ENCODE measurements at regions not wholly inside any gene's neighbourhood (a gene's known extent, or its start where the extent isn't known, plus 50 kb on each side); places are given as distances from the start of the nearest gene placed in this dataset.

GRCh38 chr20:12737497-12737896 is 271.3 kb upstream of the SPTLC3 start:
- Histone ChIP-seq H3K27me3 (ENCODE audit: insufficient read depth, low read length) (no peaks in the 10 kb centered on the region), H3K4ac (ENCODE audit: low read depth, low read length) (no peak overlapping the region), H2AK5ac (ENCODE audit: insufficient read length, low read length) (no peak overlapping the region), H3K79me2 (ENCODE audit: insufficient read depth, low read length) (no peaks in the 10 kb centered on the region), H2BK15ac (ENCODE audit: low read depth, low read length) (no peak overlapping the region), H3K79me1 (ENCODE audit: insufficient read depth, low read depth, low read length, poor library complexity, severe bottlenecking) (no peaks in the 10 kb centered on the region), H3K23ac (ENCODE audit: insufficient read length, low read depth, low read length) (no peak overlapping the region), H2BK5ac (ENCODE audit: insufficient read length, low read length) (no peak overlapping the region), H3K9ac (ENCODE audit: extremely low read depth, insufficient read length, low read length) (no peak overlapping the region), H3K27ac (ENCODE audit: insufficient read length, low read depth, low read length) (no peak overlapping the region), H2BK120ac (ENCODE audit: low read depth, low read length, poor library complexity, severe bottlenecking) (no peak overlapping the region), H4K5ac (ENCODE audit: insufficient read length, low read depth, low read length) (no peak overlapping the region), H2BK20ac (ENCODE audit: low read depth, low read length, poor library complexity, severe bottlenecking) (no peak overlapping the region), H3K18ac (ENCODE audit: insufficient read length, low read depth, low read length) (no peak overlapping the region), H2AFZ (ENCODE audit: low read length) (no peak overlapping the region), H3K56ac (ENCODE audit: insufficient read length, low read depth, low read length) (no peak overlapping the region), H3K9me3 (ENCODE audit: control insufficient read depth, low read depth, low read length) (no peaks in the 10 kb centered on the region), H4K20me1 (ENCODE audit: control insufficient read depth, insufficient read depth, insufficient read length) (no peaks in the 10 kb centered on the region), H2BK12ac (ENCODE audit: insufficient read length, low read depth, low read length) (no peak overlapping the region), H3T11ph (ENCODE audit: low read length) (no peak overlapping the region), H3K4me2 (ENCODE audit: insufficient read depth, insufficient read length, low read length) (no peak overlapping the region), H3K23me2 (ENCODE audit: insufficient read length, low read depth, low read length, poor library complexity, severe bottlenecking) (no peaks in the 10 kb centered on the region), H3K14ac (ENCODE audit: insufficient read depth, low read length) (no peak overlapping the region), H3K4me1 (ENCODE audit: insufficient read depth, low read length) (no peaks in the 10 kb centered on the region), H4K8ac (replicated peaks; ENCODE audit: insufficient read length, low read depth, low read length) (no peak overlapping the region), H4K91ac (ENCODE audit: insufficient read length, low read depth, low read length) (no peak overlapping the region)
- Mint-ChIP-seq H3K4me3 (no peak overlapping the region), H3K9me3 (no peaks in the 10 kb centered on the region), H3K27ac (no peak overlapping the region), H3K27me3 (ENCODE audit: low read depth) (no peaks in the 10 kb centered on the region), H3K36me3 (ENCODE audit: insufficient read depth in 1 of 3, low read depth in 3 of 3) (no peaks in the 10 kb centered on the region), H3K4me1 (no peaks in the 10 kb centered on the region)
- DNase-seq = no peak
- no CpG with 5 or more reads among the region's 4 CpGs for WGBS (ENCODE audit: extremely low coverage, insufficient read length, low lambda C conversion rate)
- TF ChIP-seq CTCF (conservative IDR thresholded peaks at IDR 0.05) = no peak
